HCT116 (cell line): ENCODE measurements at regions not wholly inside any gene's neighbourhood (a gene's known extent, or its start where the extent isn't known, plus 50 kb on each side); places are given as distances from the start of the nearest gene placed in this dataset.

Source experiments
- ATAC-seq: fragments of 200-7000 bp; cut with Tn5 transposase; 2 replicates; pipeline ENCODE4 v1.9.1; 2020; ENCODE audit warnings: mild to moderate bottlenecking, moderate library complexity
- BruUV-seq: library from RNA; stranded (reverse); fragments of 400-500 nt; replicated peaks from 2 replicates; lab custom pipeline; 2021; lab: Mats Ljungman, UMichigan
- CTCF ChIA-PET: fragments of 300-600 bp; sonication (Branson Sonifier 250); formaldehyde crosslinking; loops from one replicate; lab custom pipeline; 2021; ENCODE audit warnings: antibody characterized with exemption; lab: Charles Lee
- POLR2A ChIA-PET: fragments of 300-600, 350-600 bp; sonication (Branson Sonifier 250); formaldehyde crosslinking; loops from one replicate; lab custom pipeline; 2021; ENCODE audit warnings: antibody characterized with exemption; lab: Charles Lee
- RAD21 ChIA-PET, 2 experiments: fragments of 300-600 bp; sonication (Branson Sonifier 250); formaldehyde crosslinking; loops; one replicate each; lab custom pipeline; 2023; ENCODE audit warnings: low total read pairs in 2 of 2; ENCODE audit not compliant: uncharacterized antibody in 2 of 2, unreplicated experiment in 2 of 2, low non-redundant PET in 1 of 2; lab: Charles Lee
- DNase-seq: peaks from one replicate; pipeline ENCODE4 v3.0.0-alpha.2; 2010; ENCODE audit warnings: low read depth, low spot score
- H2AFZ ChIP-seq: fragments of 200-600 bp; shearing (Covaris generic), sonication (generic); 2 replicates; pipeline ENCODE4 v1.6.1; 2017; ENCODE audit warnings: low read depth, mixed run types, mixed read lengths, antibody characterized with exemption, low read length; ENCODE audit not compliant: poor library complexity, severe bottlenecking
- H3K27ac ChIP-seq: 2 replicates; pipeline ENCODE4 v1.5.1; 2012; ENCODE audit warnings: low read depth, low read length
- H3K27me3 ChIP-seq: fragments of 200-600 bp; sonication (generic); 2 replicates; pipeline ENCODE4 v1.6.1; 2016; ENCODE audit warnings: mixed run types, low read length, mixed read lengths; ENCODE audit not compliant: insufficient read depth
- H3K36me3 ChIP-seq, 2 experiments: fragments of 200-500 bp in 1 of 2; fragments of 200-600 bp in 1 of 2; sonication (Bioruptor generic) in 1 of 2; sonication (generic) in 1 of 2; 2 replicates each; pipeline versions ENCODE4 v1.5.1 to v1.6.1; 2014 to 2016; ENCODE audit warnings: low read length in 2 of 2, inconsistent platforms in 1 of 2, mixed read lengths in 1 of 2, mixed run types in 1 of 2; ENCODE audit not compliant: insufficient read depth in 2 of 2, control insufficient read depth in 1 of 2
- H3K4me1 ChIP-seq, 2 experiments: fragments of 200-600 bp in 1 of 2; sonication (generic) in 1 of 2; 2 replicates each; pipeline versions ENCODE4 v1.5.1 to v1.6.1; 2012 to 2017; ENCODE audit warnings: low read length in 2 of 2, inconsistent platforms in 1 of 2, mild to moderate bottlenecking in 1 of 2, mixed read lengths in 1 of 2, mixed run types in 1 of 2, moderate library complexity in 1 of 2; ENCODE audit not compliant: insufficient read depth in 2 of 2, control insufficient read depth in 1 of 2
- H3K4me2 ChIP-seq: fragments of 200-600 bp; sonication (generic); 2 replicates; pipeline ENCODE4 v1.6.1; 2017; ENCODE audit warnings: mixed run types, low read length, mixed read lengths
- H3K4me3 ChIP-seq, 2 experiments: fragments of 200-600 bp in 1 of 2; sonication (generic) in 1 of 2; replicated peaks in 1 of 2; 2 replicates each; pipeline ENCODE4 v1.5.1; 2011 to 2016; ENCODE audit warnings: low read length in 2 of 2, control low read depth in 1 of 2, low read depth in 1 of 2, mild to moderate bottlenecking in 1 of 2, mixed read lengths in 1 of 2, mixed run types in 1 of 2
- H3K79me2 ChIP-seq: fragments of 200-600 bp; sonication (generic); 2 replicates; pipeline ENCODE4 v1.6.1; 2017; ENCODE audit warnings: mild to moderate bottlenecking, mixed run types, low read length, moderate library complexity, mixed read lengths; ENCODE audit not compliant: insufficient read depth
- H3K9ac ChIP-seq: fragments of 200-600 bp; sonication (generic); 2 replicates; pipeline ENCODE4 v1.6.1; 2016; ENCODE audit warnings: low read length, mixed read lengths
- H3K9me2 ChIP-seq: fragments of 200-600 bp; sonication (generic), shearing (Covaris generic); 2 replicates; pipeline ENCODE4 v1.6.1; 2017; ENCODE audit warnings: mixed run types, mild to moderate bottlenecking, moderate library complexity; ENCODE audit not compliant: insufficient read depth
- H3K9me3 ChIP-seq, 2 experiments: fragments of 200-500 bp in 1 of 2; fragments of 200-600 bp in 1 of 2; sonication (Bioruptor generic) in 1 of 2; sonication (generic) in 1 of 2; 2 replicates each; pipeline ENCODE4 v1.6.1; 2014 to 2017; ENCODE audit warnings: low read length in 2 of 2, mixed read lengths in 2 of 2, inconsistent platforms in 1 of 2, low read depth in 1 of 2, mild to moderate bottlenecking in 1 of 2, mixed run types in 1 of 2, moderate library complexity in 1 of 2; ENCODE audit not compliant: control insufficient read depth in 1 of 2, insufficient read depth in 1 of 2
- H4K20me1 ChIP-seq: fragments of 200-600 bp; sonication (generic), shearing (Covaris generic); 2 replicates; pipeline ENCODE4 v1.6.1; 2017; ENCODE audit warnings: mixed run types, mild to moderate bottlenecking, moderate library complexity; ENCODE audit not compliant: insufficient read depth
- CBX3 ChIP-seq: IDR thresholded peaks from 2 replicates; pipeline ENCODE4 v1.6.1; 2012; ENCODE audit warnings: low read depth
- CTCF ChIP-seq, 3 experiments: fragments of 200-600 bp in 1 of 3; sonication (generic) in 1 of 3; IDR thresholded peaks in 2 of 3; conservative IDR thresholded peaks in 1 of 3; 2 replicates each; pipeline ENCODE4 v1.5.1; 2012 to 2017; ENCODE audit warnings: low read depth in 2 of 3, low read length in 2 of 3, antibody characterized with exemption in 1 of 3, borderline replicate concordance in 1 of 3, control low read depth in 1 of 3, mild to moderate bottlenecking in 1 of 3, mixed read lengths in 1 of 3, mixed run types in 1 of 3, moderate library complexity in 1 of 3; ENCODE audit not compliant: insufficient read depth in 1 of 3
- EGR1 ChIP-seq: IDR thresholded peaks from 2 replicates; pipeline ENCODE4 v1.6.1; 2012; ENCODE audit warnings: low read depth
- ELF1 ChIP-seq: IDR thresholded peaks from 2 replicates; pipeline ENCODE4 v1.6.1; 2012; ENCODE audit warnings: low read depth, borderline replicate concordance
- EZH2 ChIP-seq: fragments of 200-600 bp; sonication (generic); IDR thresholded peaks from 2 replicates; pipeline ENCODE4 v1.6.1; 2017; ENCODE audit warnings: antibody characterized with exemption, mixed run types
- JUND ChIP-seq: IDR thresholded peaks from 2 replicates; pipeline ENCODE4 v1.6.1; 2012
- MAX ChIP-seq: IDR thresholded peaks from 2 replicates; pipeline ENCODE4 v1.6.1; 2012
- POLR2A ChIP-seq: IDR thresholded peaks from 2 replicates; pipeline ENCODE4 v1.7.0; 2011; ENCODE audit warnings: borderline replicate concordance; ENCODE audit not compliant: insufficient read depth, insufficient read length; ENCODE audit errors: extremely low read depth
- REST ChIP-seq: IDR thresholded peaks from 2 replicates; pipeline ENCODE4 v1.6.1; 2012; ENCODE audit warnings: low read depth
- SIN3A ChIP-seq: IDR thresholded peaks from 2 replicates; pipeline ENCODE4 v1.6.1; 2012; ENCODE audit warnings: low read depth
- SP1 ChIP-seq: IDR thresholded peaks from 2 replicates; pipeline ENCODE4 v1.6.1; 2012; ENCODE audit warnings: low read depth
- YY1 ChIP-seq: IDR thresholded peaks from 2 replicates; pipeline ENCODE4 v1.6.1; 2011; ENCODE audit warnings: low read length, low read depth, moderate library complexity, mild to moderate bottlenecking; ENCODE audit not compliant: insufficient replicate concordance; ENCODE audit errors: extremely low read depth
- ZFX ChIP-seq: fragments of 450-650 bp; IDR thresholded peaks from 2 replicates; pipeline ENCODE4 v1.6.1; 2017
- ZNF274 ChIP-seq: fragments of 200-500 bp; sonication (Bioruptor generic); IDR thresholded peaks from 2 replicates; pipeline ENCODE4 v1.6.1; 2014; ENCODE audit warnings: mild to moderate bottlenecking, low read depth, low read length, inconsistent platforms
- intact Hi-C: fragments of 100-400 bp; cut with micrococcal nuclease; formaldehyde crosslinking; loops from 2 replicates; pipeline ENCODE4 v1.10.0; 2022

GRCh38 chr3:78143000-78143399 lies 1103.1 kb downstream of the ROBO2 start (continued):
- TF ChIP-seq REST (no peak), YY1 (no peak), POLR2A (no peak), EZH2 (no peak), ZFX (no peak), CBX3 (no peak)

GRCh38 chr3:78148986-78149717 lies 1109.3 kb downstream of the ROBO2 start:
- ChIA-PET RAD21 (no interaction called here), CTCF (no interaction called here)
- BruUV-seq = no TSS peak
- TF ChIP-seq JUND (no peak), SIN3A (no peak), ELF1 (no peak), CBX3 (no peak), MAX (no peak), EGR1 (no peak), CTCF (IDR thresholded peaks at IDR 0.05 in 2 of 3, conservative IDR thresholded peaks at IDR 0.05 in 1 of 3; ENCODE audit: borderline replicate concordance in 1 of 3, insufficient read depth in 1 of 3, low read depth in 2 of 3, low read length in 2 of 3) (no peak), ZNF274 (no peak), POLR2A (no peak), REST (no peak), SP1 (no peak)

More at GRCh38 chr3:78148986-78149717, 1109.3 kb downstream of the ROBO2 start:
- Histone ChIP-seq H3K4me1 (no peaks in the 10 kb centered on the region), H3K9me2 (no peaks in the 10 kb centered on the region), H3K9me3 (peaks cover 5 to 12% of the 10 kb centered on the region in 2 experiments; a peak in 2 of 4 replicates), H3K27ac (no peak overlapping the region), H3K79me2 (no peaks in the 10 kb centered on the region), H3K27me3 (no peaks in the 10 kb centered on the region), H4K20me1 (no peaks in the 10 kb centered on the region), H3K9ac (no peak overlapping the region), H3K36me3 (no peaks in the 10 kb centered on the region), H2AFZ (no peak overlapping the region), H3K4me3 (no peak overlapping the region), H3K4me2 (no peak overlapping the region)
- POLR2A ChIA-PET = no interaction called here
- DNase-seq = no peak
- intact Hi-C loops = no loop called here
- ATAC-seq = no peak
